PC-3 (cell line): ENCODE measurements at regions not wholly inside any gene's neighbourhood (a gene's known extent, or its start where the extent isn't known, plus 50 kb on each side); places are given as distances from the start of the nearest gene placed in this dataset.

Experiments
- ATAC-seq: fragments of 200-7000 bp; cut with Tn5 transposase; 2 replicates; pipeline ENCODE4 v1.9.1; 2020; ENCODE audit warnings: mild to moderate bottlenecking, moderate library complexity
- BruUV-seq: library from RNA; stranded (reverse); fragments of 400-500 nt; replicated peaks from 2 replicates; lab custom pipeline; 2021; lab: Mats Ljungman, UMichigan
- CTCF ChIA-PET: fragments of 300-600 bp; sonication (Branson Sonifier 250); formaldehyde crosslinking; loops from one replicate; lab custom pipeline; 2022; ENCODE audit warnings: antibody characterized with exemption; lab: Charles Lee
- POLR2A ChIA-PET: fragments of 300-600 bp; sonication (Branson Sonifier 250); formaldehyde crosslinking; loops from one replicate; lab custom pipeline; 2022; ENCODE audit warnings: antibody characterized with exemption; ENCODE audit not compliant: unreplicated experiment; lab: Charles Lee
- DNase-seq: peaks from one replicate; pipeline ENCODE4 v3.0.0-alpha.2; 2015
- H2AFZ ChIP-seq: fragments of 300-600 bp; sonication (generic); 2 replicates; pipeline ENCODE4 v1.6.0; 2016; ENCODE audit warnings: antibody characterized with exemption, low read length
- H3F3A ChIP-seq: fragments of 300-600 bp; sonication (generic); one replicate; pipeline ENCODE4 v1.6.0; 2017; ENCODE audit warnings: antibody characterized with exemption, low read length, control low read depth, mild to moderate bottlenecking; ENCODE audit not compliant: unreplicated experiment
- H3K27ac ChIP-seq: fragments of 300-600 bp; sonication (generic); 2 replicates; pipeline ENCODE4 v1.5.1; 2016; ENCODE audit warnings: mild to moderate bottlenecking, low read length
- H3K27me3 ChIP-seq: fragments of 300-600 bp; sonication (generic); 2 replicates; pipeline ENCODE4 v1.6.1; 2016; ENCODE audit warnings: low read length, mixed read lengths
- H3K36me3 ChIP-seq: fragments of 300-600 bp; sonication (generic); 2 replicates; pipeline ENCODE4 v1.6.1; 2016; ENCODE audit warnings: low read depth, mixed run types, low read length, mixed read lengths
- H3K4me1 ChIP-seq: fragments of 300-600 bp; sonication (generic); 2 replicates; pipeline ENCODE4 v1.5.1; 2016; ENCODE audit warnings: low read length; ENCODE audit not compliant: insufficient read depth
- H3K4me2 ChIP-seq: fragments of 300-600 bp; sonication (generic); 2 replicates; pipeline ENCODE4 v1.6.0; 2016; ENCODE audit warnings: low read length
- H3K4me3 ChIP-seq: fragments of 300-600 bp; sonication (generic); 2 replicates; pipeline ENCODE4 v1.5.1; 2016; ENCODE audit warnings: mild to moderate bottlenecking, low read length, mixed read lengths
- H3K79me2 ChIP-seq: fragments of 300-600 bp; sonication (generic); 2 replicates; pipeline ENCODE4 v1.6.1; 2017; ENCODE audit warnings: low read length, mixed read lengths
- H3K9ac ChIP-seq: fragments of 300-600 bp; sonication (generic); 2 replicates; pipeline ENCODE4 v1.6.0; 2016; ENCODE audit warnings: mild to moderate bottlenecking, low read length
- H3K9me2 ChIP-seq: fragments of 300-600 bp; sonication (generic); replicated peaks from 2 replicates; pipeline ENCODE4 v1.6.1; 2016; ENCODE audit warnings: mixed run types, low read length, mixed read lengths
- H3K9me3 ChIP-seq: fragments of 300-600 bp; sonication (generic); 2 replicates; pipeline ENCODE4 v1.6.1; 2016; ENCODE audit warnings: low read length, mixed read lengths
- H4K20me1 ChIP-seq: fragments of 300-600 bp; sonication (generic); 2 replicates; pipeline ENCODE4 v1.6.1; 2016; ENCODE audit warnings: low read length, mixed read lengths
- EZH2 ChIP-seq: fragments of 300-600 bp; sonication (generic); IDR thresholded peaks from one replicate; pipeline ENCODE4 v1.6.1; 2017; ENCODE audit warnings: antibody characterized with exemption, mild to moderate bottlenecking, low read length; ENCODE audit not compliant: unreplicated experiment
- EZH2phosphoT487 ChIP-seq: fragments of 300-600 bp; sonication (generic); IDR thresholded peaks from 2 replicates; pipeline ENCODE4 v1.6.1; 2018; ENCODE audit warnings: mild to moderate bottlenecking, antibody characterized with exemption, low read length, borderline replicate concordance
- intact Hi-C: fragments of 100-400 bp; cut with micrococcal nuclease; formaldehyde crosslinking; loops from 2 replicates; pipeline ENCODE4 v1.9.0; 2023
- TF ChIP-seq, protein P1 (sequence below): fragments of 300-600 bp; sonication (generic); conservative IDR thresholded peaks from 2 replicates; pipeline ENCODE4 v1.5.1; 2017; ENCODE audit warnings: antibody characterized with exemption, low read depth, mild to moderate bottlenecking, low read length

DNA sequence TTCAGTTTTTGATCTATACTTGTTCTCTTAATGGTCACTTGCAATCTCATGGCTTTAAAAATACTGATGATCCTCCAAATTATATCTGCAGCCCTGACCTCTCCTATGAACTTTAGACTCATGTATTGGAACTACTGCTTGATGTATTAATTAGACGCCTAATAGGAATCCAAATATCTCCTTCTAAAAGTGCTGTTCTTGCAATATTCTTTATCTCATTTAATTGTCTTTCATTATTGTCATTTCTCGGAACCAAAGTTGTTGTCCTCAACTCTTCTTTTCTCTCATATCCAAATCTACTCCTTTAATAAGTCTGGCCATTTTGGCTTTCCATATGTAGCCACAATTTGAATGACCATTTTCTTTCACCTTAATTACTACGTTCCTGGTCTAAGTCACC lies 907.6 kb upstream of the SEL1L start:
- Histone ChIP-seq H3K9me3 (0 out of 2 replicates have a peak, but pooled peaks cover 17% of the 10 kb centered on the region), H3F3A (no peaks in the 10 kb centered on the region), H3K27ac (no peak overlapping the region), H3K4me3 (no peak overlapping the region), H3K36me3 (no peaks in the 10 kb centered on the region), H3K4me2 (no peak overlapping the region), H2AFZ (no peak overlapping the region), H3K4me1 (no peaks in the 10 kb centered on the region), H3K9ac (no peak overlapping the region), H3K9me2 (no peaks in the 10 kb centered on the region), H3K27me3 (no peaks in the 10 kb centered on the region), H3K79me2 (no peaks in the 10 kb centered on the region), H4K20me1 (no peaks in the 10 kb centered on the region)
- DNase-seq, result no peak
- ATAC-seq, result no peak
- CTCF ChIA-PET, result no interaction called here
- TF ChIP-seq EZH2phosphoT487 (no peak), EZH2 (no peak)
- TF ChIP-seq, protein P1, sequence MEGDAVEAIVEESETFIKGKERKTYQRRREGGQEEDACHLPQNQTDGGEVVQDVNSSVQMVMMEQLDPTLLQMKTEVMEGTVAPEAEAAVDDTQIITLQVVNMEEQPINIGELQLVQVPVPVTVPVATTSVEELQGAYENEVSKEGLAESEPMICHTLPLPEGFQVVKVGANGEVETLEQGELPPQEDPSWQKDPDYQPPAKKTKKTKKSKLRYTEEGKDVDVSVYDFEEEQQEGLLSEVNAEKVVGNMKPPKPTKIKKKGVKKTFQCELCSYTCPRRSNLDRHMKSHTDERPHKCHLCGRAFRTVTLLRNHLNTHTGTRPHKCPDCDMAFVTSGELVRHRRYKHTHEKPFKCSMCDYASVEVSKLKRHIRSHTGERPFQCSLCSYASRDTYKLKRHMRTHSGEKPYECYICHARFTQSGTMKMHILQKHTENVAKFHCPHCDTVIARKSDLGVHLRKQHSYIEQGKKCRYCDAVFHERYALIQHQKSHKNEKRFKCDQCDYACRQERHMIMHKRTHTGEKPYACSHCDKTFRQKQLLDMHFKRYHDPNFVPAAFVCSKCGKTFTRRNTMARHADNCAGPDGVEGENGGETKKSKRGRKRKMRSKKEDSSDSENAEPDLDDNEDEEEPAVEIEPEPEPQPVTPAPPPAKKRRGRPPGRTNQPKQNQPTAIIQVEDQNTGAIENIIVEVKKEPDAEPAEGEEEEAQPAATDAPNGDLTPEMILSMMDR, result no peak
- intact Hi-C loops, result no loop called here
- POLR2A ChIA-PET, result no interaction called here
- BruUV-seq, result no TSS peak

DNA sequence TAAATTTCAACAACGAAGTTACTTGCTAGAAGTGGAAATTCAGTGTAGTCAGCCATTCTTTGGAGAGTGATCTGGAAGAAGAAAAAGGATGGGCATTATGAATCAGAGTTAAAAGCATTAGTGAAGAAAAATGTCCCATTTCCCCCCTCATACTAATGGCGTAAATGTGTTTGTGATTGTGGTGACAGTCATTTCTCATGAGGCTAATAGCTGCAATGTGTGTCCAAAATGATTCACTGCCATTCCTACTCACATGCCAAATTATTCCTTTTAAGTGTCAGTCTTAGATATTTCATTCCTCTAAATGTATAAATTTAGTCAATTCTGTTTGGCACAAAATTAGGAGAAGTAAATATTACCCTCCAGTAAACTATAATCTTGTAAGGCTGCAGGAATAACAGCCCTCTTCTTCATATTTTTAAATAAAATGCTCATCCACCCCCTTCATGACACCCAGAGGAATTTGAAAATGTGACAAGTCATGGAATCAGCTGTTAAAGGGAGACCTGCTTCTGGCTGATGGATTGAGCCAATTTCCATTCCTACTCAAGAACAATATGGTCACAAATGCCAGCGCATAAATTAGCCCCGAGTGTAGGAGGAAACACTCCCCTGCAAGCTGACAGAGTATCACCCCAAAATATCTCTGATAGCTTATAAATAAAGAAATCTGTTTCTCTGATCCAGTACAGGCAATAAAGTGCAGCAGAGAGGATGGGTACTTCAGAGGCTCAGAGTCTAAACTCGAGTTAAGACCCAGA lies 912.3 kb upstream of the SEL1L start:
- Histone ChIP-seq H3K27ac (no peak overlapping the region), H3K79me2 (no peaks in the 10 kb centered on the region), H3K9me2 (no peaks in the 10 kb centered on the region), H4K20me1 (no peaks in the 10 kb centered on the region), H3K4me2 (no peak overlapping the region), H3K4me1 (no peaks in the 10 kb centered on the region), H3K27me3 (no peaks in the 10 kb centered on the region), H3F3A (no peaks in the 10 kb centered on the region), H3K36me3 (no peaks in the 10 kb centered on the region), H3K9me3 (peaks cover 24% of the 10 kb centered on the region; the same call in 1 of the 2 replicates), H3K9ac (no peak overlapping the region), H3K4me3 (no peak overlapping the region), H2AFZ (no peak overlapping the region)
- DNase-seq (no peak), ATAC-seq (no peak)
- no TSS peak for BruUV-seq
- TF ChIP-seq, protein P1, result no peak
- TF ChIP-seq EZH2, result no peak
- TF ChIP-seq EZH2phosphoT487, result no peak
- ChIA-PET POLR2A (no interaction called here), CTCF (no interaction called here)
- intact Hi-C loops, result no loop called here

DNA sequence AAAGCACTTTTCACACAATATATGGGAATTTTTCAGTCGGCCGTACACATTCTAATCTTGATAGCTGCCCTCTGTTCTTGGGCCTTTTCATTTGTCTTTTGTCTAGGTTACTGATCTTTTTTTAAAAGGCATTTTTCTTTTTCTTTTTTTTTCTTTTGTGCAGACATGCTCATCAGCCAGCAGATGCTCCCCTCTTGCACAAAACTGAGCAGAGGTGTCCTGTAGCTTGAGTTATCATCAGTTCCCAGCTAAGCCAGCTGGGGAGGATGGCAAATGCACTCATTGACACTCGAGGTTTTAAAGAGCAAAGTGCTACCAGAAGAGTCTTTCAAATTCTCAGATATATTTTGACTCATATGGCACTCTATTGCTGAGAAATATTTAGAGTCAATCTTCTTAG lies 913.9 kb upstream of the SEL1L start:
- H3K27ac ChIP-seq, result no peak overlapping the region
- H3K4me1 ChIP-seq, result no peaks in the 10 kb centered on the region
- BruUV-seq, result no TSS peak
- H3K4me3 ChIP-seq, result no peak overlapping the region
- H3K9ac ChIP-seq, result no peak overlapping the region
- TF ChIP-seq EZH2 (no peak), EZH2phosphoT487 (no peak)
- TF ChIP-seq, protein P1, result no peak
- no peak overlapping the region for H2AFZ ChIP-seq
- no peaks in the 10 kb centered on the region for H3K79me2 ChIP-seq
- no peaks in the 10 kb centered on the region for H4K20me1 ChIP-seq
- no peak overlapping the region for H3K4me2 ChIP-seq
- DNase-seq (no peak), ATAC-seq (no peak)
- H3F3A ChIP-seq, result no peaks in the 10 kb centered on the region
- H3K9me3 ChIP-seq, result peaks cover 17% of the 10 kb centered on the region; the same call in 1 of the 2 replicates
- ChIA-PET POLR2A (no interaction called here), CTCF (no interaction called here)
- intact Hi-C loops, result no loop called here
- H3K9me2 ChIP-seq, result no peaks in the 10 kb centered on the region
- no peaks in the 10 kb centered on the region for H3K27me3 ChIP-seq
- no peaks in the 10 kb centered on the region for H3K36me3 ChIP-seq
